Mesendoderm (in vitro differentiated cells): ENCODE measurements at regions not wholly inside any gene's neighbourhood (a gene's known extent, or its start where the extent isn't known, plus 50 kb on each side); places are given as distances from the start of the nearest gene placed in this dataset.

Source experiments
- DNase-seq: peaks from one replicate; pipeline ENCODE4 v3.0.0; 2013
- H2AK5ac ChIP-seq: 2 replicates; pipeline ENCODE4 v1.6.1; 2013; ENCODE audit warnings: low read length, inconsistent platforms
- H2BK120ac ChIP-seq: 2 replicates; pipeline ENCODE4 v1.6.1; 2013; ENCODE audit warnings: low read depth, mild to moderate bottlenecking, low read length, moderate library complexity, mixed read lengths
- H2BK15ac ChIP-seq: replicated peaks from 2 replicates; pipeline ENCODE4 v1.6.1; 2013; ENCODE audit warnings: low read depth, mild to moderate bottlenecking, moderate library complexity
- H2BK5ac ChIP-seq: 2 replicates; pipeline ENCODE4 v1.6.1; 2013; ENCODE audit warnings: low read length, inconsistent platforms
- H3K18ac ChIP-seq: 2 replicates; pipeline ENCODE4 v1.6.1; 2013; ENCODE audit warnings: mild to moderate bottlenecking, low read length, mixed read lengths
- H3K23ac ChIP-seq: one replicate; pipeline ENCODE4 v1.6.1; 2013; ENCODE audit warnings: low read length
- H3K27ac ChIP-seq: 2 replicates; pipeline ENCODE4 v1.5.1; 2013; ENCODE audit warnings: low read depth, mild to moderate bottlenecking, inconsistent platforms, low read length, moderate library complexity
- H3K27me3 ChIP-seq: 2 replicates; pipeline ENCODE4 v1.6.1; 2013; ENCODE audit warnings: low read length, control low read depth, mild to moderate bottlenecking, inconsistent platforms; ENCODE audit not compliant: insufficient read depth, poor library complexity
- H3K36me3 ChIP-seq: 2 replicates; pipeline ENCODE4 v1.6.1; 2013; ENCODE audit warnings: low read length, inconsistent platforms; ENCODE audit not compliant: control insufficient read depth, insufficient read depth
- H3K4ac ChIP-seq: one replicate; pipeline ENCODE4 v1.6.1; 2013; ENCODE audit warnings: low read depth, mild to moderate bottlenecking, low read length, moderate library complexity
- H3K4me1 ChIP-seq: 2 replicates; pipeline ENCODE4 v1.6.1; 2013; ENCODE audit warnings: low read depth, low read length, inconsistent platforms; ENCODE audit not compliant: control insufficient read depth
- H3K4me2 ChIP-seq: 2 replicates; pipeline ENCODE4 v1.6.1; 2013; ENCODE audit warnings: low read length
- H3K4me3 ChIP-seq: 2 replicates; pipeline ENCODE4 v1.5.1; 2013; ENCODE audit warnings: mild to moderate bottlenecking, low read length
- H3K56ac ChIP-seq: one replicate; pipeline ENCODE4 v1.6.1; 2013; ENCODE audit warnings: low read length
- H3K79me1 ChIP-seq: 2 replicates; pipeline ENCODE4 v1.6.1; 2013; ENCODE audit warnings: low read length, inconsistent platforms
- H3K79me2 ChIP-seq: 2 replicates; pipeline ENCODE4 v1.6.1; 2013; ENCODE audit warnings: mild to moderate bottlenecking, low read length; ENCODE audit not compliant: control insufficient read depth, insufficient read depth
- H3K9ac ChIP-seq: 2 replicates; pipeline ENCODE4 v1.6.1; 2013; ENCODE audit warnings: low read length, inconsistent platforms
- H4K5ac ChIP-seq: one replicate; pipeline ENCODE4 v1.6.1; 2013; ENCODE audit warnings: low read length
- H4K8ac ChIP-seq: one replicate; pipeline ENCODE4 v1.6.1; 2013; ENCODE audit warnings: low read depth, mild to moderate bottlenecking, control low read depth, low read length, moderate library complexity
- WGBS: extraction: QIAGEN DNeasy Blood & Tissue Kit; methylation state at CpG from one replicate; pipeline ENCODE4 v1.1.7; 2013; ENCODE audit warnings: low lambda C conversion rate, missing lambda C conversion rate; ENCODE audit not compliant: insufficient coverage; ENCODE audit errors: extremely low coverage; 5-methylcytosine and 5-hydroxymethylcytosine counted together

DNA sequence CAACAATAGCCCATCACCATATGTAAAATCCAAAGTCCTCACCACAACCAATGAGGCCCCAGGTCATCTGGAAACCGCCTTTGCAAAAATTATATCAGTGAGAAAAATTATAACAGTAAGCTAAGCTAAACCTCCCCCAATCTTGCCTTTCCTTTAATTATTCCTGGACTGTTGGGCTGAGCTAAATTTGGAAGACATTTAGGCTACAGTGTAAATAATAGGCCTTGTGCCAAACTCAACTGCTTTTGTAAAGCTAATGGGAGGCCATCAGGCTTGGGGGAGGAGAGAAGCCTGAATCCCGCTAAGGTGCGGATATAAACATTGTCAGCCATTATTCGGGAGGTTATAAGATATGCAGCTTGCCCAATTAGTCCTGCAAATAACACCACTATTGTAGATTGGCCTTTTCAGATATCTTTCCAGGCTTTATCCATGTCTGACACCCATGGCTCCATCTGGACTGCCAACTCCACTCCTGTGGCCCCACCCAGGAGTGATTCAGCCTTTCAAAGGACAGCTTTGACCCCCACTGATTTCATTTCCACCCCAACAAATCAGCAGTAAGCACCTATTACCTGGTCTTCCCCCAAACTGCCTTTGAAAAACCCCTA, 53.0 kb upstream of the CA12 start:
- Histone ChIP-seq H3K9ac (peak overlapping the region; percentile 28), H3K79me1 (no peaks in the 10 kb centered on the region)

DNA sequence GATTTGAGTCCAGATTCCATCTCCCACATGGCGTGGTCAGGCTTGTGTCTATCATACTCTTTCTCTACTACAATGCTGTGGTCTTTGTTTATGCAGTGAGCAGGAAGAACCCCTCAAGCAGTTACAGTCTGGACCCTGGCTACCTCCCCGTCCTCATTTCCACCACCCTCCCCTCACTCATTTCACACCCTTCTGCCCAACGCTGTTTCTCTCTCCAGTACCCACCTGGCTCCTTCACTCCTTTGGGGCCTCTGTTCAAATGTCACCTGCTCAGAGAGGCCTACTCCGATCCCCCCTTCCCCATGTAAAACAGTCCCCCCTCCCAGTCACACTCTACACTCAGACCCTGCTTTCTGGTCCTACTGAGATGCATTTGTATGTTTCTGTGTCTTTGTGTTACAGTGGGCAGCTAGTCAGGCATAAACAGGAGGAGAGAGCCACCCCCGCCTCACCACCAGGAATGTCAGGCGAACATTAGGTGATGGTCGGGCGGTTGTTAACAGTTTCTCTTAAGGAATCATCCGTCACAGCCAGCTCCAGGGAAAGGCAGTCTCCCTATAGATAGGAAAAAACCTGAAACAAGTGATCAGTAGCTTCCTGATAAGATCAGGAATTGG, 53.7 kb upstream of the CA12 start:
- peak overlapping the region; percentile 69 for H3K23ac ChIP-seq
- H3K56ac ChIP-seq = peak overlapping the region; percentile 79
- peaks cover 28% of the 10 kb centered on the region for H3K4me1 ChIP-seq
- no peaks in the 10 kb centered on the region for H3K79me1 ChIP-seq
- no CpG with 5 or more reads among the region's 9 CpGs for WGBS
- H3K18ac ChIP-seq = no peak overlapping the region
- H3K4ac ChIP-seq = no peak overlapping the region
- H2AK5ac ChIP-seq = peak overlapping the region; percentile 96
- no peaks in the 10 kb centered on the region for H3K36me3 ChIP-seq
- no peaks in the 10 kb centered on the region for H3K79me2 ChIP-seq
- no peak overlapping the region for H2BK15ac ChIP-seq
- no peak overlapping the region for H3K4me2 ChIP-seq
- DNase-seq = peak; percentile 59
- H3K27me3 ChIP-seq = no peaks in the 10 kb centered on the region
- no peak overlapping the region for H4K8ac ChIP-seq
- peak overlapping the region; percentile 62 for H3K27ac ChIP-seq
- peak overlapping the region; percentile 47 for H4K5ac ChIP-seq
- H2BK120ac ChIP-seq = peak overlapping the region; percentile 6
- peak overlapping the region; percentile 62 for H3K9ac ChIP-seq
- no peak overlapping the region for H3K4me3 ChIP-seq
- peak overlapping the region; percentile 99 for H2BK5ac ChIP-seq

More for the DNA sequence above, 53.0 kb upstream of the CA12 start:
- Histone ChIP-seq H3K18ac (no peak overlapping the region), H2BK5ac (peak overlapping the region; percentile 99), H4K5ac (peak overlapping the region; percentile 77), H2AK5ac (no peak overlapping the region), H2BK120ac (no peak overlapping the region), H3K27ac (peak overlapping the region; percentile 87), H3K4me1 (peaks cover 24% of the 10 kb centered on the region), H3K27me3 (no peaks in the 10 kb centered on the region), H3K4ac (peak overlapping the region; percentile 0), H3K4me2 (no peak overlapping the region), H3K36me3 (no peaks in the 10 kb centered on the region), H4K8ac (no peak overlapping the region), H3K4me3 (no peak overlapping the region), H3K23ac (peak overlapping the region; percentile 71), H3K56ac (peak overlapping the region; percentile 88), H3K79me2 (no peaks in the 10 kb centered on the region), H2BK15ac (no peak overlapping the region)
- WGBS = no CpG with 5 or more reads among the region's 4 CpGs
- peak; percentile 90 for DNase-seq

DNA sequence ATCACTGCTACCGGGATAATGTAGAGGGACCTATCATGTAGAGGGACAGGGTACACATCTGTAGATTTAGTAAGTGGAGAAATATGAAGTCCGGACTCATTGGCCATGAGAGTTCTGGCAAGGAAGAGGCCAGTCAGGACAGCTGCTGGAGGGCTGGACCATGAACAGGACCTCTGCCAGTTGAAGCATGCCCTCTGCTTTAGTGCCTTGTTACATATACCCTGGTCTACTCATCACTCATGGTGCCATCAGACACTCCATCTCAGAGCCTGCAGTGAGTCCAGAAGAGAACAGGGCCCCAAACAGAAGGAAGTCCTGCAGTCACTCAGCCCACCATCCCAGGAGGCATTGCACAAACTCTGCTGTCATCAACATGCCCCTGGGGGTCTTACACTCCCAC, 54.7 kb upstream of the CA12 start:
- Histone ChIP-seq H3K27ac (peak overlapping the region; percentile 37), H3K4me2 (no peak overlapping the region), H3K27me3 (no peaks in the 10 kb centered on the region), H3K36me3 (no peaks in the 10 kb centered on the region), H2AK5ac (peak overlapping the region; percentile 92), H3K23ac (no peak overlapping the region), H3K79me2 (no peaks in the 10 kb centered on the region), H4K8ac (no peak overlapping the region), H4K5ac (peak overlapping the region; percentile 84), H3K4me1 (peaks cover 35% of the 10 kb centered on the region), H3K4me3 (no peak overlapping the region), H3K4ac (peak overlapping the region; percentile 88), H3K9ac (peak overlapping the region; percentile 1), H3K79me1 (no peaks in the 10 kb centered on the region), H2BK15ac (no peak overlapping the region), H3K18ac (peak overlapping the region; percentile 53), H2BK120ac (peak overlapping the region; percentile 88), H3K56ac (peak overlapping the region; percentile 79), H2BK5ac (peak overlapping the region; percentile 76)
- no CpG with 5 or more reads among the region's 2 CpGs for WGBS
- DNase-seq = no peak

DNA sequence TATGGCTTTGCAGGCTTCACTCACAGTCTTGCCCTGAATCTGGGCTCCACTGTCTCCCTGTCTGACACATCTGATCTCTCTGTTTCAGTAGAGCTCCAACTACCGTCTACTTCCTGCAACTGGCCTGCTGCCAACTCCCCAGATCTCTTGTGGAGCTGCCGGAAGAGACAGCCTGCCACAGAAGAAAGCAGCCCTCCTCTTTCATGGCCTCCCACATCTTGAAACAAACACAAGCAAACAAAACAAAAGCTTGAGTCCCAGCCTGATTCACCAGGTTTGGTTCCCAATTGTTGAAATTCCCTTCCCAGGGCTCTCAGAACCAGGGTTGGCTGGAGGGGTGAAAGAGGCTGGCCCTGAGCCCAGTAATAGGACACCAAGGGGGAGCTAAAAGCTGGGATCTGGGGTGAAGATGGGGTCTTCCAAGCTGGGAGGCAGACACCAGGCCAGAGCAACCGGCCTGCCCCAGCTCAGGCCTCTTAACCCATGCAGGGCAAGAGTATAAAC, 55.3 kb upstream of the CA12 start:
- DNase-seq = peak; percentile 87
- Histone ChIP-seq H2AK5ac (peak overlapping the region; percentile 25), H2BK120ac (peak overlapping the region; percentile 88), H2BK15ac (no peak overlapping the region), H3K4me2 (no peak overlapping the region), H4K8ac (no peak overlapping the region), H3K36me3 (no peaks in the 10 kb centered on the region), H3K9ac (peak overlapping the region; percentile 6), H4K5ac (peak overlapping the region; percentile 84), H3K4ac (peak overlapping the region; percentile 88), H3K4me3 (no peak overlapping the region), H3K27ac (no peak overlapping the region), H3K79me1 (no peaks in the 10 kb centered on the region), H3K27me3 (no peaks in the 10 kb centered on the region), H3K18ac (peak overlapping the region; percentile 53), H3K23ac (peak overlapping the region; percentile 38), H3K4me1 (peaks cover 35% of the 10 kb centered on the region), H2BK5ac (peak overlapping the region; percentile 76), H3K79me2 (no peaks in the 10 kb centered on the region), H3K56ac (peak overlapping the region; percentile 79)
- WGBS = no CpG with 5 or more reads among the region's 3 CpGs

DNA sequence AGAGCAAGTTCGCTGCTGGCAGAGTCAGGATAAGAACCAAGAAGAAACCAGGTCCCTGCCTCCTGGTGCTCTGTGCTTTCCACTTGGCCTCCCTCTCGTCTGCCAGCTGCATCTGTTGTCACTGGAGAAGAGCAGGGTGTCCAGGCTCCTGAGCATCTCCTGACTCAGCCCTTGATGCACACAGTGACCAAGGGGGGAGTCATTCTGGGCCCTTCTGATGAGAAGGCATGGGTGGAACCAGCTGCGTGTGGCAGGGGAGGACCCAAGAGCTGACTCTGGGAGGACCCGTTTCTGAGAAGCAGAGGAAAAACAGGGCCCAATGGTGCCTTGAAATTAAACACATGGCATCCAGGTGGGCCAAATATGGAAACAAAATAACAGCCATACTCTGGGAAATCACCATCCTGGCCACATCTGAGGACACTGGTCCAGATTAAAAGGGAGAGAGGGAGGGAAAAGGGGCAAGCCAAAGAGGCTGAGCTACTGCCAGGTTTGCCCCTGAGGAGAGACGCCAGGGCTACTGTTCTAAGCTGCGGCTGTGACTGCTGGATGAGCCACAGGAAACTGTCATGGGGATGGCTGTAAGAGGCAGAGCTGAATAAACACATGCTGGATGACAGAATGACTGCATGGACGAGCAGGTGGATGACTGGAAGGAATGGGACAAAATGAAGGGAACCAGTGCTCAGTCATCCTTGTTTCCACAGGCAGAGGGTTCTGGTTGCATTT, 58.1 kb upstream of the CA12 start:
- Histone ChIP-seq H3K4me2 (no peak overlapping the region), H2BK15ac (no peak overlapping the region), H3K79me2 (no peaks in the 10 kb centered on the region), H3K4ac (peak overlapping the region; percentile 46), H3K36me3 (no peaks in the 10 kb centered on the region), H3K18ac (peak overlapping the region; percentile 24), H3K56ac (peak overlapping the region; percentile 74), H3K4me1 (peaks cover 28% of the 10 kb centered on the region), H3K4me3 (no peak overlapping the region), H3K27ac (no peak overlapping the region), H2BK5ac (peak overlapping the region; percentile 99), H3K27me3 (no peaks in the 10 kb centered on the region), H2BK120ac (peak overlapping the region; percentile 34), H4K8ac (no peak overlapping the region), H3K23ac (no peak overlapping the region), H4K5ac (peak overlapping the region; percentile 61), H3K79me1 (no peaks in the 10 kb centered on the region), H3K9ac (peak overlapping the region; percentile 11), H2AK5ac (peak overlapping the region; percentile 95)
- no peak for DNase-seq
- no CpG with 5 or more reads among the region's 7 CpGs for WGBS
